H1 (cell line): ENCODE measurements at regions not wholly inside any gene's neighbourhood (a gene's known extent, or its start where the extent isn't known, plus 50 kb on each side); places are given as distances from the start of the nearest gene placed in this dataset.
A peak's percentile ranks its signal among the peaks of the same experiment; 100 is the strongest.

Experiments used
- CTCF ChIA-PET: fragments of 300-600 bp; sonication (Branson Sonifier 250); formaldehyde crosslinking; loops from one replicate; lab custom pipeline; 2021; ENCODE audit not compliant: partially characterized antibody; lab: Charles Lee
- POLR2A ChIA-PET: fragments of 300-600 bp; sonication (Branson Sonifier 250); formaldehyde crosslinking; loops from one replicate; lab custom pipeline; 2021; ENCODE audit warnings: inconsistent platforms; ENCODE audit not compliant: partially characterized antibody; lab: Charles Lee
- DNase-seq, 2 experiments: peaks; one replicate each; pipeline versions ENCODE4 v3.0.0 to v3.0.0-alpha.2; 2010 to 2022; ENCODE audit warnings: low spot score in 2 of 2, low read depth in 1 of 2, mixed read lengths in 1 of 2
- FAIRE-seq: peaks from 2 replicates; lab custom pipeline; 2011; peaks lifted over from hg19 to GRCh38; lab: Jason Lieb, UNC
- H2AFZ ChIP-seq: 2 replicates; pipeline ENCODE4 v1.8.1; 2012; ENCODE audit warnings: low read length, inconsistent platforms
- H2AK5ac ChIP-seq: 2 replicates; pipeline ENCODE4 v1.6.1; 2013; ENCODE audit warnings: low read depth, low read length
- H2BK120ac ChIP-seq: replicated peaks from 2 replicates; pipeline ENCODE3; 2013; ENCODE audit warnings: low read depth, low read length, inconsistent platforms
- H2BK12ac ChIP-seq: 2 replicates; pipeline ENCODE4 v1.6.1; 2013; ENCODE audit warnings: low read depth, low read length
- H2BK15ac ChIP-seq: 2 replicates; pipeline ENCODE4 v1.6.1; 2013; ENCODE audit warnings: low read length
- H2BK20ac ChIP-seq: 2 replicates; pipeline ENCODE4 v1.6.1; 2013; ENCODE audit warnings: low read length
- H2BK5ac ChIP-seq: 2 replicates; pipeline ENCODE4 v1.6.1; 2013; ENCODE audit warnings: low read depth, low read length
- H3K14ac ChIP-seq: 2 replicates; pipeline ENCODE4 v1.6.1; 2013; ENCODE audit warnings: inconsistent platforms; ENCODE audit not compliant: insufficient read length
- H3K18ac ChIP-seq: 2 replicates; pipeline ENCODE4 v1.6.1; 2013; ENCODE audit warnings: low read length; ENCODE audit errors: extremely low read depth
- H3K23ac ChIP-seq: 2 replicates; pipeline ENCODE4 v1.6.1; 2013; ENCODE audit warnings: inconsistent platforms; ENCODE audit not compliant: insufficient read length
- H3K23me2 ChIP-seq: 2 replicates; pipeline ENCODE4 v1.6.1; 2013; ENCODE audit warnings: low read depth, low read length
- H3K27ac ChIP-seq: 2 replicates; pipeline ENCODE4 v1.6.1; 2011; ENCODE audit warnings: low read depth, low read length, inconsistent platforms
- H3K27me3 ChIP-seq, 4 experiments: replicated peaks in 1 of 4; 1 replicate in 1 of 4; 2 replicates in 3 of 4; pipeline versions ENCODE4 v1.6.1 to v1.8.1; 2011 to 2013; ENCODE audit warnings: low read length in 3 of 4, mild to moderate bottlenecking in 3 of 4, inconsistent platforms in 2 of 4, mixed read lengths in 2 of 4, moderate library complexity in 1 of 4; ENCODE audit not compliant: control insufficient read depth in 3 of 4, insufficient read depth in 3 of 4; ENCODE audit errors: extremely low read depth in 1 of 4
- H3K36me3 ChIP-seq, 4 experiments: 2 replicates each; pipeline versions ENCODE4 v1.6.1 to v1.8.1; 2011 to 2013; ENCODE audit warnings: mild to moderate bottlenecking in 4 of 4, low read length in 3 of 4, moderate library complexity in 2 of 4, control low read depth in 1 of 4, inconsistent platforms in 1 of 4; ENCODE audit not compliant: insufficient read depth in 4 of 4, control insufficient read depth in 2 of 4
- H3K4ac ChIP-seq: replicated peaks from 2 replicates; pipeline ENCODE3; 2013; ENCODE audit warnings: low read length, low read depth, mixed read lengths, inconsistent platforms; ENCODE audit not compliant: insufficient read length
- H3K4me1 ChIP-seq, 4 experiments: replicated peaks in 1 of 4; 1 replicate in 1 of 4; 2 replicates in 3 of 4; pipeline versions ENCODE4 v1.6.1 to v1.8.1; 2011 to 2013; ENCODE audit warnings: low read length in 3 of 4, inconsistent platforms in 2 of 4, mixed read lengths in 1 of 4; ENCODE audit not compliant: insufficient read depth in 4 of 4, control insufficient read depth in 3 of 4
- H3K4me2 ChIP-seq, 2 experiments: 2 replicates each; pipeline versions ENCODE4 v1.6.1 to v1.8.1; 2011 to 2013; ENCODE audit warnings: low read depth in 2 of 2, low read length in 2 of 2, control low read depth in 1 of 2, inconsistent platforms in 1 of 2, mild to moderate bottlenecking in 1 of 2; ENCODE audit not compliant: insufficient read depth in 1 of 2
- H3K4me3 ChIP-seq, 4 experiments: fragments of 200-600, 300-600 bp in 1 of 4; sonication (generic), shearing (Covaris generic), sonication (Bioruptor Twin) in 1 of 4; 2 replicates each; pipeline versions ENCODE4 v1.5.1 to v1.8.1; 2011 to 2016; ENCODE audit warnings: low read length in 4 of 4, low read depth in 3 of 4, control low read depth in 2 of 4, inconsistent platforms in 2 of 4, mild to moderate bottlenecking in 2 of 4, mixed read lengths in 1 of 4, moderate library complexity in 1 of 4; ENCODE audit not compliant: insufficient read depth in 2 of 4; ENCODE audit errors: extremely low read depth in 1 of 4
- H3K56ac ChIP-seq: replicated peaks from 2 replicates; pipeline ENCODE3; 2013; ENCODE audit warnings: low read depth, mild to moderate bottlenecking, mixed read lengths, low read length, inconsistent platforms; ENCODE audit not compliant: insufficient read length
- H3K79me1 ChIP-seq: 2 replicates; pipeline ENCODE4 v1.6.1; 2013; ENCODE audit warnings: low read depth, low read length, control low read depth
- H3K79me2 ChIP-seq, 2 experiments: 2 replicates each; pipeline versions ENCODE4 v1.6.1 to v1.8.1; 2012 to 2013; ENCODE audit warnings: low read length in 2 of 2, mild to moderate bottlenecking in 2 of 2, inconsistent platforms in 1 of 2; ENCODE audit not compliant: insufficient read depth in 2 of 2, control insufficient read depth in 1 of 2
- H3K9ac ChIP-seq, 4 experiments: replicated peaks in 1 of 4; 1 replicate in 1 of 4; 2 replicates in 3 of 4; pipeline versions ENCODE4 v1.6.1 to v1.8.1; 2011 to 2013; ENCODE audit warnings: low read depth in 3 of 4, low read length in 3 of 4, control low read depth in 2 of 4, mild to moderate bottlenecking in 2 of 4, moderate library complexity in 2 of 4, inconsistent platforms in 1 of 4; ENCODE audit errors: extremely low read depth in 1 of 4
- H3K9me3 ChIP-seq, 2 experiments: 2 replicates each; pipeline versions ENCODE4 v1.6.1 to v1.8.1; 2012 to 2013; ENCODE audit warnings: mild to moderate bottlenecking in 2 of 2, moderate library complexity in 2 of 2, control low read depth in 1 of 2, inconsistent platforms in 1 of 2, low read depth in 1 of 2, low read length in 1 of 2, mixed read lengths in 1 of 2; ENCODE audit not compliant: insufficient read depth in 2 of 2
- H4K20me1 ChIP-seq, 2 experiments: replicated peaks in 1 of 2; 2 replicates each; pipeline versions ENCODE3 to v1.8.1; 2011 to 2013; ENCODE audit warnings: inconsistent platforms in 2 of 2, low read length in 2 of 2, mild to moderate bottlenecking in 1 of 2; ENCODE audit not compliant: insufficient read depth in 2 of 2, control insufficient read depth in 1 of 2
- H4K5ac ChIP-seq: 2 replicates; pipeline ENCODE4 v1.6.1; 2013; ENCODE audit warnings: low read length, low read depth, mixed read lengths, inconsistent platforms; ENCODE audit not compliant: insufficient read length
- H4K8ac ChIP-seq: 2 replicates; pipeline ENCODE4 v1.8.0; 2013; ENCODE audit warnings: mild to moderate bottlenecking, moderate library complexity, low read length, inconsistent platforms; ENCODE audit not compliant: insufficient read depth; ENCODE audit errors: extremely low read depth
- H4K91ac ChIP-seq: replicated peaks from 2 replicates; pipeline ENCODE3; 2013; ENCODE audit warnings: low read length, mixed read lengths, inconsistent platforms; ENCODE audit not compliant: insufficient read length
- BRCA1 ChIP-seq: IDR thresholded peaks from 2 replicates; pipeline ENCODE4 v1.6.1; 2012; ENCODE audit warnings: low read depth, low read length, improper control_type of control experiment
- CHD1 ChIP-seq: IDR thresholded peaks from 2 replicates; pipeline ENCODE4 v1.6.1; 2012; ENCODE audit warnings: low read depth, low read length, improper control_type of control experiment
- CHD2 ChIP-seq: IDR thresholded peaks from 2 replicates; pipeline ENCODE4 v1.6.1; 2012; ENCODE audit warnings: low read length, improper control_type of control experiment
- EZH2 ChIP-seq: fragments of 200-600 bp; sonication (generic); IDR thresholded peaks from 2 replicates; pipeline ENCODE4 v1.7.1; 2012; ENCODE audit warnings: low read depth, mild to moderate bottlenecking, moderate library complexity, low read length, inconsistent platforms; ENCODE audit not compliant: severe bottlenecking
- KDM1A ChIP-seq: fragments of 200-600, 300-600 bp; sonication (generic); IDR thresholded peaks from 2 replicates; pipeline ENCODE4 v1.7.1; 2016; ENCODE audit warnings: mild to moderate bottlenecking, low read length, borderline replicate concordance
- WGBS, 2 experiments: shearing (Covaris generic) in 1 of 2; methylation state at CpG; one replicate each; pipeline versions ENCODE4 v1.1.6 to v1.1.7; 2013 to 2015; ENCODE audit warnings: low lambda C conversion rate in 2 of 2, mixed read lengths in 2 of 2, inconsistent platforms in 1 of 2, low coverage in 1 of 2, missing lambda C conversion rate in 1 of 2; ENCODE audit not compliant: insufficient replicate concordance in 2 of 2, insufficient coverage in 1 of 2, insufficient read length in 1 of 2; ENCODE audit errors: extremely low coverage in 1 of 2, missing lambda C conversion rate in 1 of 2; 5-methylcytosine and 5-hydroxymethylcytosine counted together

DNA sequence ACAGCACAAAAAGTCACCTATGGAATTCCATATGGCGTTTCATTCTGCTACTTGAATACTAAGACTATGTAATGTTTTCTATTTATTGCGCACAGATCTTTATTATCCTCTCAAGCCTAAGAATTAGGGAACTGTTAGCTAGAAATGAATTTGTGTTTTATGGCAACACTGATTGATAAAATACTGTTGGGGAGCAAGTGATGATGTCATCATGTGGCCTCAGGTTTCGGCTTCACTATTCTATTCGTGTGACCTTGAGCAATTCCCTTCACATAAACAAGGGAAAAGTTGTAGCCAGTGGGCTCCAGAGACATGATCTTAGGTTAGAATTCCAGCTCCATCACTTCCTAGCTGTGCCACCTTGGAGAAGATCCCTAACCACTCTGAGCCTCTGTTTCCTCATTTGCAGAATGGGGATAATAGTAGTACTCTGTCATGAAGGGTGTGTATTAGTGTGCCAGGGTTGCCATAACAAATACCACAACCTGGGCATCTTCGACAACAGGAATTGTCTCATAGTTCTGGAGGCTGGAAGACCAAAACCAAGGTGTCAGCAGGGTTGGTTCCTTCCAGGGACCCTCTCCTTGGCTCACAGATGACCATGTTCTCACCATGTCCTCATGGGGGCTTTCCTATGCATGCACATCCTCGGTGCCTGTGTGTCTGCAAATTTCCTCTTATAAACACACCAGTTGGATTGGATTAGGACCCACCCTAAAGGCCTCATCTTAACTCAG lies 371.2 kb downstream of the RRAGC start:
- no peaks in the 10 kb centered on the region for H4K20me1 ChIP-seq
- no peak overlapping the region for H2AFZ ChIP-seq
- peaks cover 3 to 15% (median 4%) of the 10 kb centered on the region in 4 experiments; a peak in 5 of 7 replicates for H3K4me1 ChIP-seq
- ChIA-PET CTCF (interaction anchor here (1.1 to 1.9 kb wide), 2 partner anchors 9 to 15 kb away, joined by 5 to 7 read pairs; no protein-coding TSS in a partner anchor), POLR2A (interaction anchor here (0.7 to 1.6 kb wide), 2 partner anchors 43 to 56 kb away, joined by 3 to 5 read pairs; no protein-coding TSS in a partner anchor)
- H4K5ac ChIP-seq, result no peak overlapping the region
- H2BK20ac ChIP-seq, result no peak overlapping the region
- no peak overlapping the region for H4K8ac ChIP-seq
- FAIRE-seq, result no peak
- DNase-seq, result peak in 1 of 2 experiments; percentile 10
- no peaks in the 10 kb centered on the region for H3K9me3 ChIP-seq
- no peak overlapping the region for H3K18ac ChIP-seq
- peaks cover 2% of the 10 kb centered on the region; the same call in 1 of the 2 replicates for H3K23me2 ChIP-seq
- H3K9ac ChIP-seq, result no peak overlapping the region
- H2BK15ac ChIP-seq, result 0 out of 2 replicates have a peak overlapping the region, but pooled peaks have one; percentile 62
- H3K4ac ChIP-seq, result no peak overlapping the region
- H2BK120ac ChIP-seq, result no peak overlapping the region
- no peak overlapping the region for H3K14ac ChIP-seq
- no peaks in the 10 kb centered on the region for H3K79me1 ChIP-seq
- H3K4me2 ChIP-seq, result no peak overlapping the region
- H3K27ac ChIP-seq, result no peak overlapping the region
- H3K36me3 ChIP-seq, result no peaks in the 10 kb centered on the region
- no peaks in the 10 kb centered on the region for H3K79me2 ChIP-seq
- no peak overlapping the region for H3K23ac ChIP-seq
- H2BK12ac ChIP-seq, result no peak overlapping the region
- no peak overlapping the region for H3K56ac ChIP-seq
- no peak overlapping the region for H2AK5ac ChIP-seq
- 90% methylated on average over 6 of the region's 6 CpGs; no CpG with 5 or more reads in 1 of the 2 experiments for WGBS, 2 experiments
- H4K91ac ChIP-seq, result no peak overlapping the region
- H2BK5ac ChIP-seq, result no peak overlapping the region
- H3K27me3 ChIP-seq, result no peaks in the 10 kb centered on the region; a peak in 2 of 7 replicates
- TF ChIP-seq BRCA1 (no peak), KDM1A (no peak), CHD2 (no peak), EZH2 (no peak), CHD1 (no peak)
- no peak overlapping the region for H3K4me3 ChIP-seq
